H1 (cell line): ENCODE measurements at regions not wholly inside any gene's neighbourhood (a gene's known extent, or its start where the extent isn't known, plus 50 kb on each side); places are given as distances from the start of the nearest gene placed in this dataset.

ENCODE experiments used
- BACH1 ChIP-seq: IDR thresholded peaks from 2 replicates; pipeline ENCODE4 v1.6.1; 2012; ENCODE audit warnings: low read length, improper control_type of control experiment
- CTBP2 ChIP-seq: IDR thresholded peaks from 2 replicates; pipeline ENCODE4 v1.7.0; 2011; ENCODE audit warnings: borderline replicate concordance, mild to moderate bottlenecking, moderate library complexity, mixed read lengths, low read length; ENCODE audit not compliant: insufficient read depth, insufficient read length
- MAX ChIP-seq: IDR thresholded peaks from 2 replicates; pipeline ENCODE4 v1.6.1; 2012; ENCODE audit warnings: inconsistent platforms
- SRF ChIP-seq: IDR thresholded peaks from 2 replicates; pipeline ENCODE4 v1.6.1; 2011; ENCODE audit warnings: mild to moderate bottlenecking, low read depth, low read length, moderate library complexity

GRCh38 chr12:65613692-65614091 is 210.6 kb upstream of the HMGA2 start (continued):
- no peak for TF ChIP-seq MAX
- no peak for TF ChIP-seq SRF
- TF ChIP-seq CTBP2, result no peak
- TF ChIP-seq BACH1, result no peak
